IMR-90 (cell line): ENCODE measurements at regions not wholly inside any gene's neighbourhood (a gene's known extent, or its start where the extent isn't known, plus 50 kb on each side); places are given as distances from the start of the nearest gene placed in this dataset.
A peak's percentile ranks its signal among the peaks of the same experiment; 100 is the strongest.

ENCODE experiments used
- ATAC-seq: fragments of 200-7000 bp; cut with Tn5 transposase; 2 replicates; pipeline ENCODE4 v1.9.1; 2020; ENCODE audit warnings: low read depth, mild to moderate bottlenecking, moderate library complexity
- BruUV-seq: library from RNA; stranded (reverse); fragments of 400-500 nt; replicated peaks from 2 replicates; lab custom pipeline; 2021; lab: Mats Ljungman, UMichigan
- CTCF ChIA-PET: fragments of 300-600 bp; formaldehyde crosslinking; extraction: SDS; loops from one replicate; lab custom pipeline; 2021; ENCODE audit warnings: antibody characterized with exemption; lab: Yijun Ruan, JAX
- POLR2A ChIA-PET: fragments of 300-600 bp; sonication (Branson Sonifier 250); formaldehyde crosslinking; loops from one replicate; lab custom pipeline; 2022; ENCODE audit warnings: antibody characterized with exemption; ENCODE audit not compliant: unreplicated experiment; lab: Charles Lee
- DNase-seq: peaks from one replicate; pipeline ENCODE4 v3.0.0; 2013
- H2AFZ ChIP-seq: replicated peaks from 2 replicates; pipeline ENCODE3; 2013; ENCODE audit warnings: low read length, mild to moderate bottlenecking; ENCODE audit not compliant: poor library complexity
- H2AK5ac ChIP-seq: 2 replicates; pipeline ENCODE4 v1.6.1; 2013; ENCODE audit warnings: low read depth, low read length, inconsistent platforms
- H2AK9ac ChIP-seq: replicated peaks from 2 replicates; pipeline ENCODE3; 2013; ENCODE audit warnings: mild to moderate bottlenecking, low read depth, low read length, moderate library complexity; ENCODE audit not compliant: poor library complexity
- H2BK120ac ChIP-seq: 2 replicates; pipeline ENCODE4 v1.6.1; 2013; ENCODE audit warnings: low read depth, low read length, inconsistent platforms
- H2BK15ac ChIP-seq: 3 replicates; pipeline ENCODE4 v1.6.1; 2013; ENCODE audit warnings: low read depth, low read length, inconsistent platforms
- H2BK20ac ChIP-seq: 2 replicates; pipeline ENCODE4 v1.6.1; 2013; ENCODE audit warnings: low read depth, mild to moderate bottlenecking, inconsistent platforms, low read length, moderate library complexity
- H2BK5ac ChIP-seq: 2 replicates; pipeline ENCODE4 v1.6.1; 2013; ENCODE audit warnings: mild to moderate bottlenecking, low read depth, low read length, inconsistent platforms; ENCODE audit not compliant: poor library complexity, severe bottlenecking
- H3K14ac ChIP-seq: replicated peaks from 2 replicates; pipeline ENCODE4 v1.6.1; 2013; ENCODE audit warnings: low read depth, low read length, inconsistent platforms
- H3K18ac ChIP-seq: 2 replicates; pipeline ENCODE4 v1.6.1; 2013; ENCODE audit warnings: low read depth, low read length, control low read depth
- H3K23ac ChIP-seq: 2 replicates; pipeline ENCODE4 v1.6.1; 2013; ENCODE audit warnings: low read depth, low read length, inconsistent platforms
- H3K27ac ChIP-seq: 2 replicates; pipeline ENCODE4 v1.5.1; 2013; ENCODE audit warnings: mild to moderate bottlenecking, control low read depth, low read length; ENCODE audit not compliant: insufficient read depth
- H3K27me3 ChIP-seq: 2 replicates; pipeline ENCODE4 v1.6.1; 2013; ENCODE audit warnings: low read length; ENCODE audit not compliant: control insufficient read depth, insufficient read depth
- H3K36me3 ChIP-seq: 2 replicates; pipeline ENCODE4 v1.6.1; 2013; ENCODE audit warnings: low read length, mixed read lengths; ENCODE audit not compliant: control insufficient read depth, insufficient read depth
- H3K4ac ChIP-seq: 2 replicates; pipeline ENCODE4 v1.6.1; 2013; ENCODE audit warnings: low read depth, low read length, inconsistent platforms
- H3K4me1 ChIP-seq: 2 replicates; pipeline ENCODE4 v1.6.1; 2013; ENCODE audit warnings: low read length, mixed read lengths; ENCODE audit not compliant: control insufficient read depth, insufficient read depth
- H3K4me2 ChIP-seq: 2 replicates; pipeline ENCODE4 v1.6.1; 2013; ENCODE audit warnings: low read depth, mild to moderate bottlenecking, control low read depth, low read length, moderate library complexity
- H3K4me3 ChIP-seq: 2 replicates; pipeline ENCODE4 v1.5.1; 2013; ENCODE audit warnings: low read depth, mild to moderate bottlenecking, control low read depth, low read length, moderate library complexity; ENCODE audit not compliant: insufficient read depth
- H3K56ac ChIP-seq: 2 replicates; pipeline ENCODE4 v1.6.1; 2013; ENCODE audit warnings: low read length, inconsistent platforms; ENCODE audit not compliant: insufficient read depth; ENCODE audit errors: extremely low read depth
- H3K79me1 ChIP-seq, 2 experiments: 2 replicates each; pipeline ENCODE4 v1.6.1; 2013; ENCODE audit warnings: low read length in 2 of 2, inconsistent platforms in 1 of 2, low read depth in 1 of 2
- H3K9ac ChIP-seq: 2 replicates; pipeline ENCODE4 v1.6.1; 2013; ENCODE audit warnings: low read depth, low read length, control low read depth
- H3K9me1 ChIP-seq: 2 replicates; pipeline ENCODE4 v1.6.1; 2013; ENCODE audit warnings: low read length, inconsistent platforms; ENCODE audit not compliant: insufficient read depth
- H3K9me3 ChIP-seq: 2 replicates; pipeline ENCODE4 v1.6.1; 2013; ENCODE audit warnings: low read length; ENCODE audit not compliant: control insufficient read depth, insufficient read depth
- H4K20me1 ChIP-seq: 2 replicates; pipeline ENCODE4 v1.6.1; 2013; ENCODE audit warnings: low read length, inconsistent platforms; ENCODE audit not compliant: insufficient read depth
- H4K5ac ChIP-seq: 2 replicates; pipeline ENCODE4 v1.6.1; 2013; ENCODE audit warnings: mild to moderate bottlenecking, low read depth, low read length, control low read depth
- H4K8ac ChIP-seq, 2 experiments: 2 replicates each; pipeline ENCODE4 v1.6.1; 2013; ENCODE audit warnings: low read depth in 2 of 2, low read length in 2 of 2, control low read depth in 1 of 2, inconsistent platforms in 1 of 2
- H4K91ac ChIP-seq: 2 replicates; pipeline ENCODE4 v1.6.1; 2013; ENCODE audit warnings: low read depth, low read length, inconsistent platforms; ENCODE audit not compliant: insufficient read depth
- FOS ChIP-seq: fragments of 150-350 bp; IDR thresholded peaks from 2 replicates; pipeline ENCODE4 v1.6.1; 2016; ENCODE audit warnings: low read depth, low read length
- MAZ ChIP-seq: IDR thresholded peaks from 2 replicates; pipeline ENCODE4 v1.6.1; 2012; ENCODE audit warnings: low read depth, mild to moderate bottlenecking, low read length, improper control_type of control experiment, moderate library complexity, borderline replicate concordance
- dilution Hi-C: fragments of 300-500 bp; cut with HindIII; formaldehyde crosslinking; loops from one replicate; pipeline ENCODE4 v1.14.3; 2018; ENCODE audit warnings: low sequenced_read_pairs; ENCODE audit not compliant: unreplicated experiment
- in situ Hi-C: fragments of 300-500 bp; cut with MboI; formaldehyde crosslinking; loops from 3 replicates; pipeline ENCODE4 v1.14.3; 2019; ENCODE audit warnings: low sequenced_read_pairs, inconsistent platforms, mixed read lengths
- intact Hi-C: fragments of 100-400 bp; cut with micrococcal nuclease; formaldehyde crosslinking; loops from 2 replicates; pipeline ENCODE4 v1.10.0; 2022

DNA sequence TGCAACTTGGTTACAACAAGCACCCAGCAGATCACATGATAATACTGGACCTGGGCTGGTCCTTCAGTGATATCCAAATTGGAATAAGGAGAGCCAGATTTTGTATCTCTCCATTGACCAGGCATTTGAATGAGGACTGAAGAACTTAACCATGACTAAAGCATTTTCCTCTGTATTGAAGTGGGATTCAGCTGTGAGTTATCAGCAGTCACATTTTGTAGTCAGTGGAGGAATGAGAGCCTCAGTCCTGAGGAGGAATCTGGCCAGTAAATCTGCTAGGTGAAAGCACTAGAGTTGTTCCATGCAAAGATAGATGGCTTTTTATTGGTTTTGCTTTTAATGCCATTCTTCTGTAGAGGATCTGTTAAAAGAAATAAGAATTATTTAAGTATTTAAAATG, 1506.0 kb downstream of the PCDH7 start:
- Histone ChIP-seq H4K20me1 (no peaks in the 10 kb centered on the region), H2BK20ac (no peak overlapping the region), H4K91ac (no peak overlapping the region), H3K4me1 (no peaks in the 10 kb centered on the region), H3K27ac (no peak overlapping the region), H3K79me1 (no peaks in the 10 kb centered on the region), H3K4me3 (no peak overlapping the region), H2AK5ac (no peak overlapping the region), H2BK5ac (no peak overlapping the region), H3K9me1 (no peaks in the 10 kb centered on the region), H3K9ac (no peak overlapping the region), H2AFZ (no peak overlapping the region), H3K9me3 (no peaks in the 10 kb centered on the region), H3K27me3 (no peaks in the 10 kb centered on the region), H4K8ac (no peak overlapping the region), H3K4me2 (no peak overlapping the region), H3K36me3 (no peaks in the 10 kb centered on the region), H2BK120ac (no peak overlapping the region), H3K23ac (no peak overlapping the region), H3K4ac (no peak overlapping the region), H3K14ac (no peak overlapping the region), H3K18ac (no peak overlapping the region), H4K5ac (no peak overlapping the region), H2BK15ac (no peak overlapping the region), H2AK9ac (no peak overlapping the region), H3K56ac (no peak overlapping the region)
- intact Hi-C loops: no loop called here
- BruUV-seq: no TSS peak
- POLR2A ChIA-PET: no interaction called here
- in situ Hi-C loops: no loop called here
- CTCF ChIA-PET: no interaction called here
- peak; percentile 67 for ATAC-seq
- DNase-seq: peak; percentile 56
- TF ChIP-seq FOS (peak; percentile 34; the same call in 1 of the 2 replicates), MAZ (no peak)
- dilution Hi-C loops: no loop called here
